Ammon's horn (tissue), 1 donor: ENCODE measurements at regions not wholly inside any gene's neighbourhood (a gene's known extent, or its start where the extent isn't known, plus 50 kb on each side); places are given as distances from the start of the nearest gene placed in this dataset.
"Not testable (repeated sequence)": the region's sequence is repeated elsewhere in the genome, so short reads cannot be mapped to it uniquely, and the experiment has no call there.

Experiments
- DNase-seq: peaks from one replicate; pipeline ENCODE4 v3.0.0-alpha.2; 2016; ENCODE audit warnings: low spot score

GRCh38 chr1:239931341-239931740, 160.3 kb upstream of the FMN2 start:
- DNase-seq: no peak

GRCh38 chr1:239939602-239940001, 152.1 kb upstream of the FMN2 start:
- DNase-seq: no peak

GRCh38 chr1:239943761-239944160, 147.9 kb upstream of the FMN2 start:
- no peak for DNase-seq

- peak; percentile 10 for DNase-seq
Measured at GRCh38 chr1:239944666-239945065, 147.0 kb upstream of the FMN2 start.

GRCh38 chr1:239947801-239948200, 143.9 kb upstream of the FMN2 start:
- no peak for DNase-seq

- DNase-seq: peak; percentile 87
Measured at GRCh38 chr1:239951511-239952140, 140.1 kb upstream of the FMN2 start.

- no peak for DNase-seq
Measured at GRCh38 chr1:239952348-239953308, 139.1 kb upstream of the FMN2 start.

GRCh38 chr1:239954836-239955235, 136.8 kb upstream of the FMN2 start:
- no peak for DNase-seq

GRCh38 chr1:239955431-239955830, 136.3 kb upstream of the FMN2 start:
- DNase-seq: no peak

- DNase-seq: no peak
Measured at GRCh38 chr1:239956263-239956662, 135.4 kb upstream of the FMN2 start.

GRCh38 chr1:239958063-239958462, 133.6 kb upstream of the FMN2 start:
- no peak for DNase-seq

GRCh38 chr1:239960366-239960765, 131.3 kb upstream of the FMN2 start:
- DNase-seq: no peak

GRCh38 chr1:239963856-239964255, 127.8 kb upstream of the FMN2 start:
- DNase-seq: no peak

GRCh38 chr1:239976130-239976968, 115.3 kb upstream of the FMN2 start:
- DNase-seq: peak; percentile 63

GRCh38 chr1:239977416-239977815, 114.3 kb upstream of the FMN2 start:
- DNase-seq: no peak

GRCh38 chr1:239979456-239979855, 112.2 kb upstream of the FMN2 start:
- DNase-seq: no peak

GRCh38 chr1:239982762-239983161, 108.9 kb upstream of the FMN2 start:
- no peak for DNase-seq

GRCh38 chr1:239985044-239985443, 106.6 kb upstream of the FMN2 start:
- DNase-seq: no peak

GRCh38 chr1:239987103-239987745, 104.5 kb upstream of the FMN2 start:
- peak; percentile 40 for DNase-seq

- no peak for DNase-seq
Measured at GRCh38 chr1:239989990-239990389, 101.7 kb upstream of the FMN2 start.

- not testable (repeated sequence) for DNase-seq
Measured at GRCh38 chr1:239992566-239992965, 99.1 kb upstream of the FMN2 start.

GRCh38 chr1:239993366-239993765, 98.3 kb upstream of the FMN2 start:
- no peak for DNase-seq
